ENCODE measurements at regions not wholly inside any gene's neighbourhood (a gene's known extent, or its start where the extent isn't known, plus 50 kb on each side); places are given as distances from the start of the nearest gene placed in this dataset.

- 84% methylated on average over 10 of the region's 10 CpGs for WGBS
- TF ChIP-seq JUND (IDR thresholded peaks at IDR 0.05) (no peak), CTCF (IDR thresholded peaks at IDR 0.05; ENCODE audit: low read depth, low read length, missing input control) (no peak), FOXA2 (IDR thresholded peaks at IDR 0.05) (no peak), SP1 (IDR thresholded peaks at IDR 0.05) (no peak), REST (IDR thresholded peaks at IDR 0.05) (no peak), HNF4G (IDR thresholded peaks at IDR 0.05) (no peak), TAF1 (conservative IDR thresholded peaks at IDR 0.05) (no peak), YY1 (IDR thresholded peaks at IDR 0.05) (no peak), HNF4A (conservative IDR thresholded peaks at IDR 0.05) (no peak), MAX (IDR thresholded peaks at IDR 0.05) (no peak), RXRA (IDR thresholded peaks at IDR 0.05) (no peak)
Observed at GRCh38 chr10:128550045-128550444, 423.8 kb upstream of the MKI67 start.

GRCh38 chr10:128551475-128551874, 425.3 kb upstream of the MKI67 start:
- Histone ChIP-seq H3K36me3 (ENCODE audit: control insufficient read depth in 4 of 4, insufficient read depth in 3 of 4, low read depth in 1 of 4, low read length in 3 of 4) (no peaks in the 10 kb centered on the region), H3K27me3 (ENCODE audit: control insufficient read depth in 4 of 4, insufficient read depth in 4 of 4, low read length in 3 of 4) (peaks cover 0 to 3% (median 0%) of the 10 kb centered on the region in 4 donors), H3K27ac (ENCODE audit: low read depth in 1 of 2, low read length in 2 of 2) (no peak overlapping the region), H3K9me3 (ENCODE audit: control insufficient read depth in 4 of 4, low read length in 3 of 4) (no peaks in the 10 kb centered on the region), H3K9ac (ENCODE audit: low read depth in 1 of 2, low read length in 2 of 2) (no peak overlapping the region), H3K4me3 (ENCODE audit: low read depth in 1 of 3, low read length in 3 of 3) (no peak overlapping the region), H3K4me1 (ENCODE audit: control insufficient read depth in 4 of 4, insufficient read depth in 4 of 4, low read length in 3 of 4) (no peaks in the 10 kb centered on the region)
- no peak for DNase-seq (ENCODE audit: low spot score)
- TF ChIP-seq REST (IDR thresholded peaks at IDR 0.05) (no peak), FOXA2 (IDR thresholded peaks at IDR 0.05) (no peak), RAD21 (IDR thresholded peaks at IDR 0.05) (no peak), GABPA (IDR thresholded peaks at IDR 0.05 in 1 of 2, conservative IDR thresholded peaks at IDR 0.05 in 1 of 2) (no peak), ZBTB33 (IDR thresholded peaks at IDR 0.05) (no peak), HNF4G (IDR thresholded peaks at IDR 0.05) (no peak)
- WGBS = 82% methylated on average over 7 of the region's 7 CpGs

More at GRCh38 chr10:128550045-128550444, 423.8 kb upstream of the MKI67 start:
- no peaks in the 10 kb centered on the region for H3K9me3 ChIP-seq (ENCODE audit: control insufficient read depth in 4 of 4, low read length in 3 of 4)
- DNase-seq (ENCODE audit: low spot score) = no peak
- H3K4me3 ChIP-seq (ENCODE audit: low read depth in 1 of 3, low read length in 3 of 3) = no peak overlapping the region
- no peak overlapping the region for H3K27ac ChIP-seq (ENCODE audit: low read depth in 1 of 2, low read length in 2 of 2)
- H3K27me3 ChIP-seq (ENCODE audit: control insufficient read depth in 4 of 4, insufficient read depth in 4 of 4, low read length in 3 of 4) = peaks cover 0 to 3% (median 0%) of the 10 kb centered on the region in 4 donors
- no peaks in the 10 kb centered on the region for H3K4me1 ChIP-seq (ENCODE audit: control insufficient read depth in 4 of 4, insufficient read depth in 4 of 4, low read length in 3 of 4)
- H3K9ac ChIP-seq (ENCODE audit: low read depth in 1 of 2, low read length in 2 of 2) = no peak overlapping the region
- H3K36me3 ChIP-seq (ENCODE audit: control insufficient read depth in 4 of 4, insufficient read depth in 3 of 4, low read depth in 1 of 4, low read length in 3 of 4) = no peaks in the 10 kb centered on the region

Measured in liver (tissue), 8 donors.